ENCODE measurements at regions not wholly inside any gene's neighbourhood (a gene's known extent, or its start where the extent isn't known, plus 50 kb on each side); places are given as distances from the start of the nearest gene placed in this dataset.
"Not testable (repeated sequence)": the region's sequence is repeated elsewhere in the genome, so short reads cannot be mapped to it uniquely, and the experiment has no call there.

DNA sequence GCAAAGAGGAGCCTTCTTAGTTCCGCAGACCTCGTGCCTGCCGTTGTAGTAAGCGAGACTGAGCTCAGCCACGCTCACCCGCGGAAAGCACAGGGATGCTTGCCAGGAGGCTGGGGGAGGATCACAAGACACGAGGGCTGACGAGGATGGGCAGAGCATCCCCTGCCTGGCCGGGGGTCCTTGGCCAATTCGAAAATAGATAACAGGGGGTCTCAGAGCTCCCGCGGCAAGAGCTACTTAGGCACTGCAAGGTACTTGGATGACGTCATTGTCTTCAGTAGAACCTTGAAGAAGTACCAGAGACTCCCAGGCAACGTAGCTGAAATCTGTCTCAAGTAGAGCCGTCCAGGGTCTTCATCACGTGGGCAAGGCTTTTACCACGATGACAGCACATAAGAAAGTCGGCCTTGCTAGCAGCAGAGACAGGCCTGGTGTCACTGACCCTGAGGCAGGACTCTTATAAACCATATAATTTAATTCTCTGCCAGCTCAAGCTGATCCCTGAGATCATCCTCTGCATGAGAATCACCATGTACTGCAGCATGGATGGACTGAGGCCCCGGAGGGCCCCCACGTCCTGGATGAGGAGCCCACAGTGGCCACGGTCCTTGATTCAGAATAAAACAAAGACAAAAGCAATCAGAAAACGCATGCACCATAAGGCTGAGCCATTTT, 81.9 kb downstream of the TMEM18 start:
- no peak for DNase-seq (ENCODE audit: low read depth in 2 of 2)

- no peak for DNase-seq (ENCODE audit: low read depth in 2 of 2)
Observed at GRCh38 chr2:594297-594949, 82.8 kb downstream of the TMEM18 start.

GRCh38 chr2:593356-594026, 83.7 kb downstream of the TMEM18 start:
- no peak for DNase-seq (ENCODE audit: low read depth in 2 of 2)

- no peak for DNase-seq (ENCODE audit: low read depth in 2 of 2)
Observed at GRCh38 chr2:592737-593136, 84.5 kb downstream of the TMEM18 start.

GRCh38 chr2:590214-591175, 86.7 kb downstream of the TMEM18 start:
- DNase-seq (ENCODE audit: low read depth in 2 of 2): no peak

GRCh38 chr2:589281-590130, 87.7 kb downstream of the TMEM18 start:
- no peak for DNase-seq (ENCODE audit: low read depth in 2 of 2)

DNA sequence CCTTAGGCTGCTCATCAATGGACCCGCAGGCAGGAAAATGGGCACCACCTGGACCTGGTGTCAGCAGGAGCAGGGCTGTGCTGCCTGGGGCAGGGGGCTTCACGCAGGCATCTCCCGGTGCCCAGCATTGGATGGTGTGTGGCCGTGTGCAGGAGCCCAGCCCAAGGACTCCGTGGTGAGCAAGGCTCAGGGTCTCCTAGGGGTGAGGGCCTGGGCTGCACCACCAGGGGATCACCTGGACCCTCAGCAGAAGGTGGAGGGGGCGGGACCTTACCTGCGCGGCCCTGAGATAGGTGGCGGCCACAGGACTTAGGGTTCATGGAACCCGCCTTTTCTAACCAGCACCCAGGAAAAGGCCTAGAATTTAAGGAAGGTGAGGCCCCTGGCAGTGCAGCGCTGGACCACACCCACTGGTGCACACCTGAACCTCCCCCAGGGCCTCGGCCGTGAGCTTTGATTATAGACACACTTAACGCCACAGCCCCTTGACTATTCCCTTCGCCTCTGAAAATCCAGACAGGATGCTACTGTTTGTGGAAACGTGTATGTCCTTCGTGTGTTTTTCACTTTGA, 89.0 kb downstream of the TMEM18 start:
- no peak for DNase-seq (ENCODE audit: low read depth in 2 of 2)

GRCh38 chr2:587087-587960, 89.9 kb downstream of the TMEM18 start:
- no peak for DNase-seq (ENCODE audit: low read depth in 2 of 2)

DNA sequence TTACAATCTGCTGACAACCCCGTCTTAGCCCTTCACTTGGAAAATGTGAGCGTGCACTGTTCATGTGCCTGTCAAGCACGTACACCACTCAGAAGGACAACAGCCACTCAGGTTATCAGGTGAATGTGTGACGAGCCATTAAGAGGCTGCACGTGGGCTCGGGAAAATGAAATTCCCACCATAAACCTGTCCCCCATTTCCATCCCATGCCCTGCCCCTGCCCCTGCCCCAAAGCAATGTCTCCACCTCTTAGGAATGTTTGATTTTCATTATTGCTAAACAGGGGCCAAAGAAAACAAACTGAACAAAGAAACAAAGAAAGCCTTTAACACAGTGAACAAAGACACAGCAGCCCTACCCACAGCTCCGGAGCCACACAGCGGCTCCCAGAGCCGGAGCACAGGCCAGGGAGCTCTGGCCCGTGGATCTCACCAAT, 90.5 kb downstream of the TMEM18 start:
- no peak for DNase-seq (ENCODE audit: low read depth in 2 of 2)

DNA sequence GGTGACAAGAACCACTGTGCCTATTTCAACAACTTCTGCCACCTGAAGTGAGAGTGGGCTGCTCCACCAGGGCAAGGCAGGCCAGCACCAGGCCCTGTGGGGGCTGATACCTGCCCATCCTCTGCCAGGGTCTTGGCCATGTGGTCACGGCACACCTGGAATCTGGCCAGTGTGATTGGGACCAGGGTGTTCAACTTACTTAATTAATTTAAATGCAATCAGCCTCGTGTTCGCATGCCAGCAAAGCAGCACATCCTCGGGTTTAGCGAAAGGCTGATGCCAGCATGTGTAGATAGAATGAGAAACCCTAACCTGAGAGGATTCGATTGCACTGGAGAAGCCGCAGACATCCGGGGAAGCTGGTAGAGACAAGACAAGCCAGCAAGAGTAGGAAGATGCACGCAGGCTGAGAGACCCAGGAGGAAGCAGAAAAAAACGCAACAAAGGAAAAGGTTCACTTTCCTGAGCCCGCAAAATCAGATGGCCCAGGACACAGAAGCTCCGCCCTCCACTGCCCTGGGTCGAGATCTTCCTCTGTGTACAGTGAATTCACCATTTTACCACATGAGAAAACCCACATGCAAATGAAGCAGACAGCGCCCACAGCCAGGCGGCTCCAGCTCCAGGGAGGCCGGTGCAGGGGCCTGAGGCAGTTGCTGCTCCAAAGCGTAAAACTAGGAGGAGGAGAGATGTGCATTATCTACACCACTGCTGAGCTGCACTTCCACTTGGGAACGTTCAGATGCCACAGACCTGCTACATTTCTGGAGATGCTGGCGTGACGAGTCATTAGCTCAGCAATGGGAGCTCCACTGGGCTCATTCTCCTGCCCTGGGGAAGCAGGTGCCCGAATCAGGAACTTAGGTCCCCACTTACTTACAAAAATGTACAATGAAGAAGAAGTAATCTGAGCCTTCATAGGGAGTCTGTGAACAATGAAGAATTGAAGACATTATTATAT, 92.1 kb downstream of the TMEM18 start:
- peak; percentile 7 to 13 for DNase-seq (ENCODE audit: low read depth in 2 of 2)

DNA sequence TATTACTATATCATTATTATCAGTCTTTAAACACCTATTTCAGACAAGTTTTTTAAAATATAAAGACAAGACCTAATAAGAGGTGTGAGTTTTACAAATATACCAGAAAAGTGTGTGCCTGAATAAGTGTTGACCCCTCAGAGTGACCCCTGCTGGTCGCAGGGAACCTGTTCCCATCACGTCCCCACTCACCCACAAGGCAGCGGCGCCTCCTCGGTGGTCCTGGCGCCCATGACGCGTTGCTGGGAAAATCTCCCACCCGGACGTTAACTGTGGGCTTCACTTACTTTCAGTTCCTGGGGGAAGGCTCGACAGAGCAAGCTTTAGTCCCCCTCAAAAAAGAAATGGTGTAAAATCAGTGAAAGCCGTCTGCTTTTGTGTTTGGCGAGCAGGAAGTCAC, 93.5 kb downstream of the TMEM18 start:
- no peak for DNase-seq (ENCODE audit: low read depth in 2 of 2)

DNA sequence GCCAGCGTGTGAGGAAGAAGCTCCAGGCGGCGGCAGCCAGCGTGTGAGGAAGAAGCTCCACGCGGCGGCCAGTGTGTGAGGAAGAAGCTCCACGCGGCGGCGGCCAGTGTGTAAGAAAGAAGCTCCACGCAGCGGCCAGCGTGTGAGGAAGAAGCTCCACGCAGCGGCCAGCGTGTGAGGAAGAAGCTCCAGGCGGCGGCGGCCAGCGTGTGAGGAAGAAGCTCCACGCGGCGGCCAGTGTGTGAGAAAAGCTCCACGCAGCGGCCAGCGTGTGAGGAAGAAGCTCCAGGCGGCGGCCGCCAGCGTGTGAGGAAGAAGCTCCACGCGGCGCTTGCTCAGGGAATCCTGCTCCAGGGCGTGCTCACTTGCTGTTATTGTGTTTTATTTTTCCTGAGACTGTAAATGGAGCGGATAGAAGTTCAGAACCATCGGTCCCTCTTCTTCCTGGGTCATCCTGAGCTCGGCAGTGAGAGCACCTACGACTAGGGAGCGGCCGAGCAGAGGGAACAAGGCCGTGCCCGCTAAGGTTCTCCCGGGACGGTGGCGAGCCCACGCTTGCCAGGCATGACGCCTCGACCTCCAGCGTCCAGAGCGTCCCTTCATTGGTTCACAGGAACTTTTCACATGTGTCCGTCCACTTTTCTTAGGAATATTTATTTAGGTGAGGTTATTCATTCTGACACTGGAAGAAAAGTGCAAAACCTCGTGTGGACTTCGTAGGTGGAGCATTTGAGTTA, 94.2 kb downstream of the TMEM18 start:
- no peak for DNase-seq (ENCODE audit: low read depth in 2 of 2)

DNA sequence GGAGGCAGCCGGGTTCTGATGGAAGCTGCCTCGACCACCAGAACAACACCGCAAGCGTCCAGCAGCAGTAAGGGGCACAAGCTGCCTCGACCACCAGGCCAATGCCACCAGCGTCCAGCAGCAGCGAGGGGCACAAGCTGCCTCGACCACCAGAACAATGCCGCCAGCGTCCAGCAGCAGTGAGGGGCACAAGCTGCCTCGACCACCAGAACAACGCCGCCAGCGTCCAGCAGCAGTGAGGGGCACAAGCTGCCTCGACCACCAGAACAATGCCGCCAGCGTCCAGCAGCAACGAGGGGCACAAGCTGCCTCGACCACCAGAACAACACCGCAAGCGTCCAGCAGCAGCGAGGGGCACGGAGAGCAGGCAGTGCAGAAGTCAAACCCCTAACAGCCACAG, 94.9 kb downstream of the TMEM18 start:
- DNase-seq (ENCODE audit: low read depth in 2 of 2): not testable (repeated sequence)

DNA sequence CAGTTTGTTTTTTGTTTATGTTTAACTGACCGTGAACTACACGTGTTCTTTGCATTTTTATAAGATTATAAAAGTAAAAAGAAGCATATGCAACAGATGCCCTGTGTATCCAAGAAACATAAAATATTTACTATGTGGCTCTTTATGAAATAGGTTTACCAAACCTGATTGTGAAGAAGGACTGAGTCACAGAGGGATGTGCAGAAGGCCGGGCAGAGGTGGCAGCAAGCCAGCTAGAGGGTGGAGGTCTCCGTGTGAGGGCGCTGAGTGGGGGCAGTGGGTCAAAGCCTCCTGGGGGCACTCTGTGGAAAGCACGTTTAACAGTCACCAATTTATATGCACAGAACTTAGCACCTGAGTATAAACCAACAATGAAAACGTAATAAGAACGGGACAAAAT, 97.2 kb downstream of the TMEM18 start:
- DNase-seq (ENCODE audit: low read depth in 2 of 2): no peak

DNA sequence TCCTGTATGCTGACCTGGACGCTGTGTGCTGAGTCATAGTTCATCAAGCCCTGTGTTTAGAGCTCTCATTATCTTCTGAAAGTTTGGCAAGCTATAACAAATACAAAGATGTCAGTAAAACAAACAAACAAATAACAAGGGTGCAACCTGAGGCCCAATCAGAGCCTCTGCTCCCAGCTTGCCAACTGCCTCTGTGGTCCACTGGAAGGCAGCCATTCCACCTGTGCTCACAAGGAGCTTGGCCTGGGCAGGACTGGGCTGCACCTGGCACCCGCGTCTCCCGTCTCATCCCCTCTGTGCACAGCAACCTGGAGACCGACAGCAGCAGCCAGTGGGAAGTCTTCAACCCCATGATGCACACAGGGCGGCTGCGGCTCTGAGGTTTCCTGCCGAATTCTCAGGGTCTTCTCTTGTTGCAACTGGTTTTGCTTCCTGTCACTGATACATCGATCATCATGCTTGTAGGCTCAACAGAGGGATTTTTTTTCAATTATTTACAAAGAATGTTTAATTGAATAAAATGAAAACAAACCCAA, 97.8 kb downstream of the TMEM18 start:
- DNase-seq (ENCODE audit: low read depth in 2 of 2): no peak

GRCh38 chr2:576292-576691, 100.9 kb downstream of the TMEM18 start:
- no peak for DNase-seq (ENCODE audit: low read depth in 2 of 2)

DNA sequence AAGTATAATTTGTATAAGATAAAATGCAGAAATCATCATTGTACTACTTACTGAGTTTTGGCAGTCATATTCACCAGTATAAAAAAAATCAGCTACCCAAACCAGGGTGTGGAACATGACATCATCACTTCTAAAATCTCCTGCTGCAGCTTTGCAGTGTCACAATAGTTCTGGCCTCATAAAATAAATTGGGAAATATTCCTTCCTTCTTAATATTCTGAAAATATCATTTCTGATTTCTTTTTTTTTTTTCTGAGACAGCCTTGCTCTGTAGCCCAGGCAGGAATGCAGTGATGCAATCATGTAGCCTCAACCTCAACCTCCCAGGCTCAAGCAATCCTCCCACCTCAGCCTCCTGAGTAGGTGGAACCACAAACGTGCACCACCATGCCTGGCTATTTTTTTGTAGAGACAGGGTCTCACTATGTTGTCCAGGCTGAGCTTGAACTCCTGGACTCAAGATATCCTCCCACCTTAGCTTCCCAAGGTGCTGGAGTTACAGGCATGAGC, 101.4 kb downstream of the TMEM18 start:
- DNase-seq (ENCODE audit: low read depth in 2 of 2): no peak
